ENCODE measurements at regions not wholly inside any gene's neighbourhood (a gene's known extent, or its start where the extent isn't known, plus 50 kb on each side); places are given as distances from the start of the nearest gene placed in this dataset.

GRCh38 chr3:40852712-40853111 is 328.0 kb downstream of the ZNF621 start:
- TF ChIP-seq TAF1 (IDR thresholded peaks at IDR 0.05; ENCODE audit: borderline replicate concordance, insufficient read depth, low read length) (no peak), SIN3A (IDR thresholded peaks at IDR 0.05; ENCODE audit: borderline replicate concordance, insufficient read depth, low read length) (no peak), REST (IDR thresholded peaks at IDR 0.05; ENCODE audit: insufficient read depth in 1 of 2, low read depth in 2 of 2, low read length in 2 of 2) (no peak), FOXP2 (optimal IDR thresholded peaks at IDR 0.05; ENCODE audit: borderline replicate concordance, extremely low read depth, extremely low read length, insufficient read depth) (no peak), POLR2AphosphoS5 (IDR thresholded peaks at IDR 0.05; ENCODE audit: low read depth, low read length) (no peak)

GRCh38 chr3:40853474-40853873 is 328.7 kb downstream of the ZNF621 start:
- TF ChIP-seq TAF1 (IDR thresholded peaks at IDR 0.05; ENCODE audit: borderline replicate concordance, insufficient read depth, low read length) (no peak), SIN3A (IDR thresholded peaks at IDR 0.05; ENCODE audit: borderline replicate concordance, insufficient read depth, low read length) (no peak), FOXP2 (optimal IDR thresholded peaks at IDR 0.05; ENCODE audit: borderline replicate concordance, extremely low read depth, extremely low read length, insufficient read depth) (no peak), POLR2AphosphoS5 (IDR thresholded peaks at IDR 0.05; ENCODE audit: low read depth, low read length) (no peak), REST (IDR thresholded peaks at IDR 0.05; ENCODE audit: insufficient read depth in 1 of 2, low read depth in 2 of 2, low read length in 2 of 2) (no peak)

GRCh38 chr3:40855871-40856270 is 331.1 kb downstream of the ZNF621 start:
- TF ChIP-seq POLR2AphosphoS5 (IDR thresholded peaks at IDR 0.05; ENCODE audit: low read depth, low read length): no peak
- no peak for TF ChIP-seq REST (IDR thresholded peaks at IDR 0.05; ENCODE audit: insufficient read depth in 1 of 2, low read depth in 2 of 2, low read length in 2 of 2)

- TF ChIP-seq REST (IDR thresholded peaks at IDR 0.05; ENCODE audit: insufficient read depth in 1 of 2, low read depth in 2 of 2, low read length in 2 of 2): no peak
- TF ChIP-seq SIN3A (IDR thresholded peaks at IDR 0.05; ENCODE audit: borderline replicate concordance, insufficient read depth, low read length): no peak
- TF ChIP-seq FOXP2 (optimal IDR thresholded peaks at IDR 0.05; ENCODE audit: borderline replicate concordance, extremely low read depth, extremely low read length, insufficient read depth): no peak
- no peak for TF ChIP-seq POLR2AphosphoS5 (IDR thresholded peaks at IDR 0.05; ENCODE audit: low read depth, low read length)
- no peak for TF ChIP-seq TAF1 (IDR thresholded peaks at IDR 0.05; ENCODE audit: borderline replicate concordance, insufficient read depth, low read length)
Measured at GRCh38 chr3:40858364-40859115, 333.8 kb downstream of the ZNF621 start.

GRCh38 chr3:40862946-40863345 is 336.4 kb upstream of the CTNNB1 start:
- TF ChIP-seq POLR2AphosphoS5 (IDR thresholded peaks at IDR 0.05; ENCODE audit: low read depth, low read length) (no peak), TAF1 (IDR thresholded peaks at IDR 0.05; ENCODE audit: borderline replicate concordance, insufficient read depth, low read length) (no peak), SIN3A (IDR thresholded peaks at IDR 0.05; ENCODE audit: borderline replicate concordance, insufficient read depth, low read length) (no peak), REST (IDR thresholded peaks at IDR 0.05; ENCODE audit: insufficient read depth in 1 of 2, low read depth in 2 of 2, low read length in 2 of 2) (no peak), FOXP2 (optimal IDR thresholded peaks at IDR 0.05; ENCODE audit: borderline replicate concordance, extremely low read depth, extremely low read length, insufficient read depth) (no peak)

Data from PFSK-1 (cell line).